ENCODE measurements at regions not wholly inside any gene's neighbourhood (a gene's known extent, or its start where the extent isn't known, plus 50 kb on each side); places are given as distances from the start of the nearest gene placed in this dataset.

DNA sequence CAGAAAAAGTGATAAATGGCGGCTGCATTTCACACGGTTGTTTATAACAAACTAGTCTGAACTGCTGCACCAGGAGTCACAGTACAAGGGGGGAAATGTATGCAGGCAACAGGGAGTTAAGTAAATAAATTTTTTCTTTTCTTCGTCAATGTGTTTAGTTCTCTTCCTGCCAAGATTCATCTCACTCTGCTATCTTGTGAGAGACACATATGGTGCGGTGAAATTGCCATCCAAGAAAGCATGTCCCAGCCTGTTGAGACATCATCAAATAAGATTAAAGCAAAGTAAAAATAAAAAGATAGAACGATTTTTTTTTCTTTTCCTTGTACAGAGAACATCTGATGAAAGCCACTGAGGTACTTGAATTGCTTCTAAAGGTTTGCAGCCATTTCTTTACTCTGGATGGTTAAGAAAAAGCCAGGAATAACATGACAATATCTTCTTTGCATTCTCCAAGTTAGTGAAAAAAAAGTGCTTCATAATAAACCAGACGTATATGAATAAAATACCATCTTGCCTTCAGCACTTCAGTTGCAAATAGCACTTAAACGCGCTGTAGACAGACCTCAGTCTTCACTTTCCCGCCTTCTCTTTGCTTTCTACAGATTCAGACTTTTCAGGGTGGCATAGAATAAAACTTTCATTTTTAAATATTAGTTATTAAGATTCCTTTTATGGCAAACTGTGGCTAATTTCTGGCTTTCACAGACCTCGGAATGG, 506.2 kb upstream of the ZFHX3 start:
- Histone ChIP-seq H3K4me2 (no peak overlapping the region), H3K27me3 (ENCODE audit: insufficient read depth) (no peaks in the 10 kb centered on the region), H4K20me1 (replicated peaks; ENCODE audit: insufficient read depth) (no peaks in the 10 kb centered on the region), H3K4me1 (ENCODE audit: insufficient read depth) (peaks cover 17% of the 10 kb centered on the region), H3K9me2 (ENCODE audit: insufficient read depth) (peaks cover 9% of the 10 kb centered on the region), H3K27ac (ENCODE audit: low read depth) (no peak overlapping the region), H3K79me2 (replicated peaks; ENCODE audit: insufficient read depth) (no peaks in the 10 kb centered on the region), H3F3A (replicated peaks; ENCODE audit: low read depth) (no peaks in the 10 kb centered on the region), H2AFZ (peak overlapping the region; percentile 38), H3K36me3 (ENCODE audit: insufficient read depth) (no peaks in the 10 kb centered on the region), H3K4me3 (no peak overlapping the region)
- no peak for DNase-seq (ENCODE audit: low spot score)
- H3K27me3 Mint-ChIP-seq (ENCODE audit: insufficient read depth, low read depth, poor library complexity) = peaks cover 6% of the 10 kb centered on the region
- H3K27ac Mint-ChIP-seq = no peak overlapping the region
- peaks cover 29% of the 10 kb centered on the region for H3K4me1 Mint-ChIP-seq
- H3K9me3 Mint-ChIP-seq = no peaks in the 10 kb centered on the region
- no peak overlapping the region for H3K4me3 Mint-ChIP-seq
- no peak for ATAC-seq
- no peaks in the 10 kb centered on the region; the same call in 2 of the 3 replicates for H3K36me3 Mint-ChIP-seq (ENCODE audit: low read depth)
- no peak for TF ChIP-seq EZH2phosphoT487 (IDR thresholded peaks at IDR 0.05; ENCODE audit: unreplicated experiment)
- TF ChIP-seq EZH2 (IDR thresholded peaks at IDR 0.05; ENCODE audit: low read depth, unreplicated experiment) = no peak
- TF ChIP-seq STAT1 (IDR thresholded peaks at IDR 0.05; ENCODE audit: unreplicated experiment) = no peak
- no peak for TF ChIP-seq POLR2AphosphoS5 (IDR thresholded peaks at IDR 0.05; ENCODE audit: low read depth)
- no peak for TF ChIP-seq JUNB (IDR thresholded peaks at IDR 0.05; ENCODE audit: unreplicated experiment)
- no peak for TF ChIP-seq REST (IDR thresholded peaks at IDR 0.05; ENCODE audit: unreplicated experiment)
- no peak for TF ChIP-seq ZNF114 (CRISPR knock-in tag; IDR thresholded peaks at IDR 0.05)
- TF ChIP-seq, protein P1, sequence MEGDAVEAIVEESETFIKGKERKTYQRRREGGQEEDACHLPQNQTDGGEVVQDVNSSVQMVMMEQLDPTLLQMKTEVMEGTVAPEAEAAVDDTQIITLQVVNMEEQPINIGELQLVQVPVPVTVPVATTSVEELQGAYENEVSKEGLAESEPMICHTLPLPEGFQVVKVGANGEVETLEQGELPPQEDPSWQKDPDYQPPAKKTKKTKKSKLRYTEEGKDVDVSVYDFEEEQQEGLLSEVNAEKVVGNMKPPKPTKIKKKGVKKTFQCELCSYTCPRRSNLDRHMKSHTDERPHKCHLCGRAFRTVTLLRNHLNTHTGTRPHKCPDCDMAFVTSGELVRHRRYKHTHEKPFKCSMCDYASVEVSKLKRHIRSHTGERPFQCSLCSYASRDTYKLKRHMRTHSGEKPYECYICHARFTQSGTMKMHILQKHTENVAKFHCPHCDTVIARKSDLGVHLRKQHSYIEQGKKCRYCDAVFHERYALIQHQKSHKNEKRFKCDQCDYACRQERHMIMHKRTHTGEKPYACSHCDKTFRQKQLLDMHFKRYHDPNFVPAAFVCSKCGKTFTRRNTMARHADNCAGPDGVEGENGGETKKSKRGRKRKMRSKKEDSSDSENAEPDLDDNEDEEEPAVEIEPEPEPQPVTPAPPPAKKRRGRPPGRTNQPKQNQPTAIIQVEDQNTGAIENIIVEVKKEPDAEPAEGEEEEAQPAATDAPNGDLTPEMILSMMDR (conservative IDR thresholded peaks at IDR 0.05; ENCODE audit: low read depth in 2 of 2) = no peak

DNA sequence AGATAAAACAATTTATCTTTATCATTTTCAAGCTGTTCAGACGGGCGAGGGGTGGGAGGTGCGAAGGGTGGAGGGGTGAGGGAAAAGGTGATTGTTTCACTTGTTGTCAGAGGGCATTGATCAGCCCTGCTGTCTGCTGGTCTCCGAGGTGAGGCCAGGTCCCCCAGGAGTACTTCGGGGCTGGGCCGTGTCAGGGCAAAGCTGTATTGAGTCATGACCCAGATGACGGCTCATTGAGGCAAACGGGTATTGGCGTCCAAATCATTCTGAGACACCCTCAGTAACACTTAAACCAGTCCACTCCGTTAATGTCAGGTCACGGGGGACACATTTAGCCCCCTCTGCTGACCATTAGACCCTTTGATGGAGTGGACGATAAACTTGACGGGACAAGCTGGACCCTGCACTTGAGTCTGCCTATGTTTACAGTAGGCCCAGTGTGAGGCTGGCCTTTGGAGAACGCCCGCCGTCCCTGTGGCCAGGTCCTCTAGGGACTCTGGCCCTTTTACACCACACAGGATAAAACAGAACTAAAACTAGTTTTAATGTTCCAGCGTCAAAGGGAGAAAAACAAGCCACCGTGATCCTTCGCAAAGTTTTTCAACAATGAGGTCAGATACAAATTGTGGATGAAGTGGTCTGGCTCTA, 502.2 kb upstream of the ZFHX3 start:
- Histone ChIP-seq H3K4me2 (no peak overlapping the region), H3F3A (replicated peaks; ENCODE audit: low read depth) (no peaks in the 10 kb centered on the region), H3K27me3 (ENCODE audit: insufficient read depth) (no peaks in the 10 kb centered on the region), H3K4me1 (ENCODE audit: insufficient read depth) (peaks cover 52% of the 10 kb centered on the region), H4K20me1 (replicated peaks; ENCODE audit: insufficient read depth) (no peaks in the 10 kb centered on the region), H2AFZ (peak overlapping the region; percentile 54), H3K9me2 (ENCODE audit: insufficient read depth) (peaks cover 5% of the 10 kb centered on the region; the same call in 1 of the 2 replicates), H3K79me2 (replicated peaks; ENCODE audit: insufficient read depth) (no peaks in the 10 kb centered on the region), H3K4me3 (no peak overlapping the region), H3K36me3 (ENCODE audit: insufficient read depth) (no peaks in the 10 kb centered on the region), H3K27ac (ENCODE audit: low read depth) (no peak overlapping the region)
- peaks cover 41% of the 10 kb centered on the region for H3K4me1 Mint-ChIP-seq
- no peaks in the 10 kb centered on the region for H3K36me3 Mint-ChIP-seq (ENCODE audit: low read depth)
- H3K27me3 Mint-ChIP-seq (ENCODE audit: insufficient read depth, low read depth, poor library complexity) = peaks cover 6% of the 10 kb centered on the region
- no peaks in the 10 kb centered on the region for H3K9me3 Mint-ChIP-seq
- no peak overlapping the region for H3K27ac Mint-ChIP-seq
- H3K4me3 Mint-ChIP-seq = no peak overlapping the region
- ATAC-seq = peak; percentile 30
- DNase-seq (ENCODE audit: low spot score) = no peak
- no peak for TF ChIP-seq EZH2 (IDR thresholded peaks at IDR 0.05; ENCODE audit: low read depth, unreplicated experiment)
- no peak for TF ChIP-seq ZNF462 (CRISPR knock-in tag; IDR thresholded peaks at IDR 0.05)
